Epithelial cell of esophagus (primary cell): ENCODE measurements at regions not wholly inside any gene's neighbourhood (a gene's known extent, or its start where the extent isn't known, plus 50 kb on each side); places are given as distances from the start of the nearest gene placed in this dataset.
"Not testable (repeated sequence)": the region's sequence is repeated elsewhere in the genome, so short reads cannot be mapped to it uniquely, and the experiment has no call there.

Source experiments
- DNase-seq: peaks from one replicate; pipeline ENCODE4 v3.0.0; 2010; ENCODE audit warnings: low read depth
- H3K4me3 ChIP-seq: 2 replicates; pipeline ENCODE4 v1.5.1; 2011; ENCODE audit warnings: mild to moderate bottlenecking, low read length, control low read depth
- CTCF ChIP-seq: IDR thresholded peaks from 2 replicates; pipeline ENCODE4 v1.5.1; 2011; ENCODE audit warnings: low read depth, mild to moderate bottlenecking, low read length, control low read depth, inconsistent platforms; ENCODE audit not compliant: insufficient read depth; ENCODE audit errors: missing control alignments

DNA sequence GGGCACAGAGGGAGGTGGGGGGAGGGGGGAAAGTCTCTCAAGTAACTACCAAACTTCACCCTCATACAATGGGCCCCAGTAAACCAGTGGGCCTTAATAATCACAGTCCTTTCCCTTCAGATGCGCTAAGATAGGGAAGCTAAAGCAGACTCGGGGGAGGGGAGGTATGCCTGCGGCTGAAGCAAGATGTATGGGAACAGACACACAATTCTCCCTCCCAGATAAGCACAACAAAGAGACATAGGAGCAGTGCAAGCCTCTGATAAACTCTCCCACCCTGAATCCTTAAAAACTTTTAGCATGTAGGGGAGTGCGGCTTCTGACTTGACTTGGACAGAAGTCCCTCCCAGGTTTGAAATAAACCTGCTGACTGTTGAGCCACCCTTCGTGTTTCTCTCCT lies 54.7 kb downstream of the PROP1 start:
- H3K4me3 ChIP-seq, DNase-seq: not testable (repeated sequence)

GRCh38 chr5:177939246-177940171 lies 56.5 kb downstream of the PROP1 start:
- H3K4me3 ChIP-seq, result peak overlapping the region; percentile 20
- DNase-seq, result peak; percentile 48

- not testable (repeated sequence) for DNase-seq
- H3K4me3 ChIP-seq, result peak overlapping the region; percentile 3
These were observed 57.3 kb downstream of the PROP1 start for GRCh38 chr5:177938767-177939166.

DNA sequence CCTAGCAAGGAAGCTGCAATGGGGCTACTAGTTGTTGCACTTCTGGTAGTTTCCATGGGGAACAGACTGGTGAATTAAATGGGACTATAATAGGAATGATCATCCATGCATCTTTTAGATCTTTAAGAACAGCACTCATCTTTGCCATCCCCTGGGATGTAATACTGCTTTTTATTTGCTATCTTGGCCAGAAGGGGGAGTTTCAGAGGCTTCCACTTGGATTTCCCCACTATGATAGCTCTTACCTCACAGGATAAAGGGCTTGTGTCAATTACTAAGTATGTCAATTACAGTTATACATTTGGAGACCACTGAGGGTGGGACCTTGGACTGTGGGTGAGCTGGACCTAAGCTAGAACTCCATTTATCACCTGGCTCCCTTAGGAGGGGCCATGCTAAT lies 61.8 kb downstream of the PROP1 start:
- DNase-seq, result peak; percentile 19
- TF ChIP-seq CTCF, result peak; percentile 15
- not testable (repeated sequence) for H3K4me3 ChIP-seq

DNA sequence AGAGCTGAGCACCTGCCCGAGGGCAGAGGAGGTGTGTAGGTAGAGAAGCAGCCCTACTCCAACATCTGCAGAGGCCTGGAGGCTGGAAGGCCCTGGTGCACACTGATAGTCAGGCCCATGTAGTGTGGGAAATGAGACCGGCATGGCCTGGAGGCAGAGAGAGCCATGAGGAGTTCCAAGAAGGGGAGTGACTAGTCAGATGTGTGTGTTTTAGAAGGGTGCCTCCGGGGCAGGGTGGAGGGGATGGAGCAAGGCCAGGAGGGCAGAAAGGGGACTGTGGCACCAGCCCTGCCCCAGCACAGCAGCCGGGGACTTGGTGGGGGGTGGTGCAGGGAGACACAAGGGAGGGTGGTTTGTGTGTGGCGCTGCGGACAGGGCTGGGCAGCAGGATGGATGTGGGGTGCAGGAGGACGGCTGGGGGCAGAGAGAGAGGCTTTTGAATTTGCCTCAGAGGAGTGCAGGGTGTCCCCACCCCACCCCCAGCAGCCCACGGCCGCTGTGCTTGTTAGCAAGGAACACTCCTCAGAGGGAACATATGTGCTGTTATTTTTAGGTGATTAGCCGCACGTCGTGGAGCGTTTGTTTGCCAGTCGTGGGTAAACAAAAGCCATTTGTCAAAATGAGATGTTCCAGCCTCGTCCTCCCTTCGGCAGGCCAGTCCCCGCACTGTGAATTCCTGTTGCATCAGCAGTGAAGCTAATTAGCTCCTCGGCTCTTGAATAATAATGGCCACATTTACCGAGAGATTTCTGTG lies 65.6 kb downstream of the PROP1 start:
- DNase-seq, result peak; percentile 38
- H3K4me3 ChIP-seq, result not testable (repeated sequence)

GRCh38 chr5:177929618-177930017 lies 66.4 kb downstream of the PROP1 start:
- not testable (repeated sequence) for DNase-seq, H3K4me3 ChIP-seq

DNA sequence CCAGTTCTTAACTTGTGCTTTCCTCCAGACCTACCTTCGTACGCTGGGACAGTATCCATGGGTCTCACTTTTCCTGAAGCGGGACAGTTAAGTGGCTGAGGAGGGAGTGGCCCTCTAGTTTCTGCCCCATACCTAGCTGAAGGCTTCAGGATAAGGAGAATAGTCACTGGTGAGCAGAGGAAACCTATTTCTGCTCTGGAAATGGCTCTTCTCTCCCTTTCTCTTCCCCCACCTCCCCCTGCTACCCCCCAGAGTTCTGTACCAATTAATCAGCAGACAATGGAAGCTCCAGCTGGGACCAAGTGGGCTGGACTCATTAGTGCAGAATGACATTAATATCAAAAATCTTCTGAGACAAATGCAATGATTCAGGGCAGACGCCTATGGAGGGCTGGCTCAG lies 68.5 kb downstream of the PROP1 start:
- not testable (repeated sequence) for DNase-seq, H3K4me3 ChIP-seq

DNA sequence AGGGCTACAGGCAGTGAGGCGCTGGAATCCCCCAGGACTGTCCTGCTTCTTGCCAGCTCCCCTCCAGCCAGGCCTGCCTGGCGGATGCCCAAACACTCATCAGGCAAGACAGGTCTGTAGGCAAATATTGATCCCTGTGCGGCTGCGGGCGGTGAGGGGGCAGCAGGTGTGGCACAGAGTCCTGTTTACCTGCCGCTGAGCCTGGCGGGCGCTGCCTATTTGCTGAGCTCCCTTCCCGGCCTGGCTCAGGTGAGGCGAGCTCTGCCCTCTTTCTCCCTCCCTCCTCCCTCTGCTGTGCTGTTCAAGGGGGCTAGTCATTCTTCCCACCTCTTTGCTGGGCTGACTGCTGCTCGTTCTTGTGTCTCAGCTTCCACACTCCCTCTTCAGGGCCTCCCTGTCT lies 71.5 kb downstream of the PROP1 start:
- H3K4me3 ChIP-seq, result not testable (repeated sequence)

GRCh38 chr5:177923837-177924236 lies 72.2 kb downstream of the PROP1 start:
- DNase-seq, H3K4me3 ChIP-seq: not testable (repeated sequence)

More for the DNA sequence above, 71.5 kb downstream of the PROP1 start:
- not testable (repeated sequence) for DNase-seq

GRCh38 chr5:177923189-177923588 lies 72.9 kb downstream of the PROP1 start:
- DNase-seq, H3K4me3 ChIP-seq: not testable (repeated sequence)

- DNase-seq, result peak; percentile 75
- H3K4me3 ChIP-seq, result not testable (repeated sequence)
These were observed 86.8 kb downstream of the PROP1 start for GRCh38 chr5:177909261-177909660.

GRCh38 chr5:177902806-177903205 lies 93.2 kb downstream of the PROP1 start:
- not testable (repeated sequence) for DNase-seq, H3K4me3 ChIP-seq

DNA sequence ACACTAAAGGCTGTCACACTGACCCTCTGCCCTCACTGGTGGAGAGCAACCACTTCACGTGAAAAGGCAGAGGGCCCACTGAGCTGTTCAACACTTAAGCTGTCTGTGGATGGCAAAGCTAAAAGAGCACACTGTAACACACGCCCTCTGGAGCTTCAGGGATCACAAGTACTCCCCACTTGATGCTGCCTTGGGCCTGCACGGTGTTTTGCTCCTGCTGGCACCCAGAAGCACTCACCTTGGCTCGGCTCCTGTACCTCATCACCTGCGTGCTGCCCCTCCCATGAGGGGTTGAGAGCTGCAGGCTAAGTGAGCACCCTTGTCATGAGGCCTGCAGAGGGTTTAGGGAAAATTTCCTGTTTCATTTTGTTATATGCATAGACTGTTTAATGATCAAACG lies 96.0 kb downstream of the PROP1 start:
- not testable (repeated sequence) for DNase-seq, H3K4me3 ChIP-seq

GRCh38 chr5:177894681-177895453 lies 101.2 kb downstream of the PROP1 start:
- H3K4me3 ChIP-seq, DNase-seq: not testable (repeated sequence)

- DNase-seq, H3K4me3 ChIP-seq: not testable (repeated sequence)
These were observed 103.7 kb downstream of the PROP1 start for GRCh38 chr5:177892357-177892665.

- not testable (repeated sequence) for H3K4me3 ChIP-seq, DNase-seq
These were observed 104.3 kb downstream of the PROP1 start for GRCh38 chr5:177891547-177892356.

GRCh38 chr5:177883295-177883694 lies 100.6 kb upstream of the FAM153A start:
- peak; percentile 89 for DNase-seq
- peak overlapping the region; percentile 29 for H3K4me3 ChIP-seq
